Daoy (cell line): ENCODE measurements at regions not wholly inside any gene's neighbourhood (a gene's known extent, or its start where the extent isn't known, plus 50 kb on each side); places are given as distances from the start of the nearest gene placed in this dataset.
"Not testable (repeated sequence)": the region's sequence is repeated elsewhere in the genome, so short reads cannot be mapped to it uniquely, and the experiment has no call there.

Source experiments
- DNase-seq: peaks from one replicate; pipeline ENCODE4 v3.0.0-alpha.2; 2015; ENCODE audit warnings: low read depth

GRCh38 chr21:5013455-5014304 is 5507.7 kb upstream of the TPTE start:
- not testable (repeated sequence) for DNase-seq

DNA sequence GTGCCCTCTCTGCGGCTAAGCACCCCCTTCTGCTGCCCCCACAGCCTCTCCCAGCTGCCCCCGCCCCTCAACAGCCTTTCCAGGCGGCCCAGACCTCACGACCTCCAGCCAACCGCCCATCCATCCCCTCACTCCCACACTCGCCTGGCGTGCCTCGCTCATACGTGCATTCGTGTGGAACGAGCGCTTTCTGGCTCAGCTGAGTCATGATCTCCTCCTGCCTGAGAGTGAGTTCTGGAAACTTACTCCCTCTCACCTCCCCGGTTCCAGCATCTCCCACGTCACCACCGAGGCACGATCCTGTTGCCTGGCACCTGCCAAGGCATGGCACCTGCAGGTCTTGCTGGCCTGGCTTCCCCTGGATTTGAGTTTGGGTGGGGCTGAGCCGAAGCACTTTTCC is 5506.2 kb upstream of the TPTE start:
- not testable (repeated sequence) for DNase-seq

DNA sequence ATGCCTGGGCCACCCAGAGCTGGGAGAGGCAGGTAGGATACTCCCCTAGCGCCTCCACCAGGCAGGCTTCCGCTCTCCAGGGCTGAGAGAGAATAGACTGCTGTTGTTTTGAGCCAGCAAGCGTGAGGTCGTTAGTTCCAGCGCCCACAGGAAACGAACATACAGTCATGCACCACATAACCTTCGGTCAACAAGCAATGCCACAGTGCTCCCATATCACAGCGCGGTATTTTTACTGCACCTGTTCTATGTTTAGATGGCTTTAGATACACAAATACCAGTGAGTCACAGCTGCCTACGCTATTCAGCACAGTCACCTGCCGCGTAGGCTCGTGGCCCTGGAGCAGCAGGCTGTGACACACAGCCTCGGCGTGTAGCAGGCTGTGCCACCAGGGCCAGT is 5502.3 kb upstream of the TPTE start:
- DNase-seq, result not testable (repeated sequence)

GRCh38 chr21:5021815-5022214 is 5499.6 kb upstream of the TPTE start:
- DNase-seq, result not testable (repeated sequence)

GRCh38 chr21:5022254-5022653 is 5499.1 kb upstream of the TPTE start:
- DNase-seq, result not testable (repeated sequence)

GRCh38 chr21:5022748-5023147 is 5498.6 kb upstream of the TPTE start:
- DNase-seq, result not testable (repeated sequence)

DNA sequence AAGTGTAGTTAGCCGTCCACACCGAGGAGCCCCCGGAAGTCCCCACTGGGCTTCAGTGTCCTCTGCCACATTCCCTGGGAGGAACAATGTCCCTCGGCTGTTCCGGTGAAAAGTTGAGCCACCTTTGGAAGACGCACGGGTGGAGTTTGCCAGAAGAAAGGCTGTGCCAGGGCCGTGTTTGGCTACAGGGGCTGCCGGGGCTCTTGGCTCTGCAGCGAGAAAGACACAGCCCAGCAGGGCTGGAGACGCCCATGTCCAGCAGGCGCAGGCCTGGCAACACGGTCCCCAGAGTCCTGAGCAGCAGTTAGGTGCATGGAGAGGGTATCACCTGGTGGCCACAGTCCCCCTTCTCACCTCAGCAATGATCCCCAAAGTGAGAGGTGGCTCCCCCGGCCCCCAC is 5486.2 kb upstream of the TPTE start:
- not testable (repeated sequence) for DNase-seq

DNA sequence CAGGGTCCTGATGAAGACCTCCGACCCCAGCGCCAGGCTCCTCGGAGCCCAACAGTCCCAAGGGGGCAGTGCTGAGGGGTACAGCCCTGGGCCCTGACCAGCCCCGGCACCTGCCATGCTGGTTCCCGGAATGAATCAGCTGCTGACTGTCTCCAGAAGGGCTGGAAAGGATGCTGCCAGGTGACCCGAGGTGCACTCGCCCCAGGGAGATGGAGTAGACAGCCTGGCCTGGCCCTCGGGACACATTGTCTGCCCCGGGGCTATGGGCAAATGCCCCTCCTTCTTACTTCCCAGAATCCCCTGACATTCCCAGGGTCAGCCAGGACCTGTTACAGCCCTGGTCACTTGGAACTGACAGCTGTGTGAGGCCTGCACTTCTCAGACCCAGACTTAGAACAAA is 5485.8 kb upstream of the TPTE start:
- DNase-seq, result not testable (repeated sequence)

DNA sequence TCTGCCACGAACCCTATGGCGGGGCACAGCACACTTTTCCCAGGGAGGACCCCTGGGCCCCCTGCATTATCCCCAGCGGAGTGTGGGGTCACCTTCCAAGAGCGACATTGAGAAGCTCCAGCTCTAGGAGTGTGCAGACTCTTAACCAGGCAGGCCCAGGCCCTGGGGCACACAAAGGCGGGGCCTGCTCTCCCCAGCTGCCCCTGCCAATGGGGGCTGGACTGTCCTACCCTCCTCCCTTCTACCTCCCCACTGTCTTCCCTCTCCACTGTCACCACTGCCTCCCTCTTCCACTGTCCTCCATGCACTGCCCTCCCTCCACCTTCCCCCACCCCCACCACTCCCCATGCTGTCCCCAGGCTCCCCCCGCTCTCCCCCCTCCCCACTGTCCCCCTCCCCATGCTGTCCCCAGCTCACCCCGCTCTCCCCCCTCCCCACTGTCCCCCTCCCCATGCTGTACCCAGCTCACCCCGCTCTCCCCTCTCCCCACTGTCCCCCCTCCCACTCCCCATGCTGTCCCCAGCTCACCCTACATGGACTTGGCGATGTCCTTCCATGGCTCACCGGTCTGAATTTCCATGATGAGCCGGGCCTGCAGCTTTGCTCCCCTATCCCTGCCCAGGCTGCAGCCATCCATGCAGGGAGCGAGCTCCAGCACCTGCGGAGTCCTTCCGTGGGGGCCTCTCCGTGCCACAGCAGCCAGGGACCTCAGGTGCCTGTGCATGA is 5483.6 kb upstream of the TPTE start:
- DNase-seq, result not testable (repeated sequence)

- DNase-seq, result not testable (repeated sequence)
These were observed 5481.5 kb upstream of the TPTE start for GRCh38 chr21:5039926-5040325.

DNA sequence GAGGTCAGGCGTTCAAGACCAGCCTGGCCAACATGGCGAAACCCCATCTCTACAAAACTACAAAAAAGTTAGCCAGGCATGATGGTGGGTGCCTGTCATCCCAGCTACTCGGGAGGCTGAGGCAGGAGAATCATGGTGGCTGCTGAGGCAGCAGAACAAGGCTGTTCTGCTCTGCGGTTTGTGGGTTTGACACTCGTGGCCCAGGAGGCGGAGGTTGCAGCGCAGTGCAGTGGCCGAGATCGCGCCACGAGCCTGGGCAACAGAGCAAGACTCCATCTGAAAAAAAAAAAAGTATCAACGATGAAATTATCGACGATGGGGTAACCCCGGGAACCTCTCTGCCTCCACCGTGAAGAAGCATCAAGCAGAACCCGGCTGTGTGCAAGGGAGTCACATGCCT is 5478.8 kb upstream of the TPTE start:
- DNase-seq, result not testable (repeated sequence)

DNA sequence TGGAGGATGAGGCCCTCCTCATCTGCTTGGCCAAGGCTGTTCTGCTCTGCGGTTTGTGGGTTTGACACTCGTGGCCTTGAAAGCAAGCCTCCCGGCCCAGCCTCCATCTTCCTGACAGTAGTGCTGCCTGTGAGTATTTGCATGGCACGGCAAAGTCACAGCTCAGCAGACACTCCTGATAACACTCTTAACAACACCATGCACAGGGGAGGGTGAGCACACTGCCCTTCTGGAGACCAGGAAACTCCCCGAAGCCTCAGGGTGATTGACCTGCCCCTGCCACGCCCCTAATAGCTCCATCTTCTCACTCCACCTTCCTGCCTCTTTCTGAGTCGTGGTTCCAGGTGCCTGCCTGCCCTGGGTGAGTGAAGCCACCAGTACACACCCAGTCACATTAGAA is 5476.6 kb upstream of the TPTE start:
- not testable (repeated sequence) for DNase-seq

GRCh38 chr21:5051303-5052018 is 5469.9 kb upstream of the TPTE start:
- DNase-seq, result not testable (repeated sequence)

DNA sequence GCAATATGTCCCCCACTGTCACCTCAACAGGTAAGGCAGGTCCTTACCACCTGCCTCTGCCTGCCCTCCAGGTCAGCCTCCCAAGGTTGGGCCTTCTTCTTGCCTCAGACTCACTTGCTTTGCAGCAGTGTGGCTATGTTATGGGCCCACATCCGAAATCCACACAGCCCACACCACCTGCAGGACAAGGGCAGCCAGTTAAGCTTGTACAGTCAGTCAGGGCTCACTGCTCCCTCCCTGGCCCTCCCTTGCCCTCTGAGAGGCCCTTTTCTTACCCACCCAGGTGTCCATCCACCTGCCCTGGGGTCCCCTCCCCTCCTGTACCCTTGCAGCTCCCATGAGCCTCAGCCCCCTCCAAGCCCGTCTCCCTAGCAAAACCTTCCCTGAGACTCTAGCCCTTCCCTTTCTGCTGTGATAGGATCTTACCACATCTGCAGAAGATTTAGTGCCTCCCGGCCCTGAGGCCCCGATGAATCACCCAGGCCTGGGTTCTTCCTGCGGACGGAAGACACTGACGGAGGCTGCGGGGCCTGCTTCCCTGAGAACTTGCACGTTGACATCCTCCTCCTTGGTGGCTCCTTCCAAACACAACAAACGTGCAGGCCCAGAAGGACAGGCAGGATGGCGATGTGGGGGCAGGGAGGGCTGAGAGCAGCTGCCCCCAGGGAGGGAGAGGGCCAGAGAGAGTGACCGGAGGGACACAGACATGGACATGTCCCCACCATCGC is 5466.2 kb upstream of the TPTE start:
- DNase-seq, result not testable (repeated sequence)

- not testable (repeated sequence) for DNase-seq
These were observed 5465.1 kb upstream of the TPTE start for GRCh38 chr21:5055996-5056962.

- not testable (repeated sequence) for DNase-seq
These were observed 5464.3 kb upstream of the TPTE start for GRCh38 chr21:5057077-5057476.

- DNase-seq, result not testable (repeated sequence)
These were observed 5460.9 kb upstream of the TPTE start for GRCh38 chr21:5060364-5061083.

GRCh38 chr21:5064581-5065142 is 5456.7 kb upstream of the TPTE start:
- not testable (repeated sequence) for DNase-seq
